Liver (tissue), 8 donors: ENCODE measurements at regions not wholly inside any gene's neighbourhood (a gene's known extent, or its start where the extent isn't known, plus 50 kb on each side); places are given as distances from the start of the nearest gene placed in this dataset.

Experiments used
- DNase-seq: peaks from one replicate; pipeline ENCODE4 v3.0.0-alpha.2; 2017; ENCODE audit warnings: low spot score
- H3K27ac ChIP-seq, 2 donors: one replicate each; pipeline ENCODE4 v1.7.0; 2013; ENCODE audit warnings: inconsistent platforms in 2 of 2, low read length in 2 of 2, control low read depth in 1 of 2, low read depth in 1 of 2, mild to moderate bottlenecking in 1 of 2
- H3K27me3 ChIP-seq, 4 donors: one replicate each; pipeline versions ENCODE4 v1.6.1 to v1.7.0; 2013; ENCODE audit warnings: low read length in 3 of 4, inconsistent platforms in 1 of 4, mild to moderate bottlenecking in 1 of 4, moderate library complexity in 1 of 4; ENCODE audit not compliant: control insufficient read depth in 4 of 4, insufficient read depth in 4 of 4
- H3K36me3 ChIP-seq, 4 donors: one replicate each; pipeline versions ENCODE4 v1.6.1 to v1.7.0; 2013; ENCODE audit warnings: low read length in 3 of 4, mild to moderate bottlenecking in 3 of 4, low read depth in 1 of 4, moderate library complexity in 1 of 4; ENCODE audit not compliant: control insufficient read depth in 4 of 4, insufficient read depth in 3 of 4
- H3K4me1 ChIP-seq, 4 donors: one replicate each; pipeline versions ENCODE4 v1.6.1 to v1.7.0; 2013; ENCODE audit warnings: low read length in 3 of 4, mild to moderate bottlenecking in 3 of 4, moderate library complexity in 1 of 4; ENCODE audit not compliant: control insufficient read depth in 4 of 4, insufficient read depth in 4 of 4
- H3K4me3 ChIP-seq, 3 donors: one replicate each; pipeline versions ENCODE4 v1.6.1 to v1.7.0; 2013; ENCODE audit warnings: low read length in 3 of 3, control low read depth in 1 of 3, low read depth in 1 of 3, mild to moderate bottlenecking in 1 of 3
- H3K9ac ChIP-seq, 2 donors: one replicate each; pipeline ENCODE4 v1.7.0; 2013; ENCODE audit warnings: low read length in 2 of 2, mild to moderate bottlenecking in 2 of 2, moderate library complexity in 2 of 2, control low read depth in 1 of 2, low read depth in 1 of 2
- H3K9me3 ChIP-seq, 4 donors: one replicate each; pipeline versions ENCODE4 v1.6.1 to v1.7.0; 2013; ENCODE audit warnings: low read length in 3 of 4; ENCODE audit not compliant: control insufficient read depth in 4 of 4
- CTCF ChIP-seq: fragments of 150-350 bp; IDR thresholded peaks from 2 replicates; pipeline ENCODE4 v1.5.1; 2017; ENCODE audit warnings: improper control_type of control experiment, low read depth, low read length; ENCODE audit not compliant: missing input control
- FOXA1 ChIP-seq: IDR thresholded peaks from 2 replicates; pipeline ENCODE4 v1.6.1; 2016; ENCODE audit warnings: antibody characterized with exemption
- FOXA2 ChIP-seq: IDR thresholded peaks from 2 replicates; pipeline ENCODE4 v1.6.1; 2016; ENCODE audit warnings: antibody characterized with exemption
- GABPA ChIP-seq, 2 donors: IDR thresholded peaks in 1 of 2; conservative IDR thresholded peaks in 1 of 2; 2 replicates each; pipeline ENCODE4 v1.6.1; 2016; ENCODE audit warnings: antibody characterized with exemption in 2 of 2, mild to moderate bottlenecking in 1 of 2, moderate library complexity in 1 of 2
- HNF4G ChIP-seq: IDR thresholded peaks from 2 replicates; pipeline ENCODE4 v1.6.1; 2016; ENCODE audit warnings: antibody characterized with exemption
- JUND ChIP-seq, 2 donors: IDR thresholded peaks; 2 replicates each; pipeline ENCODE4 v1.6.1; 2016; ENCODE audit warnings: antibody characterized with exemption in 2 of 2
- MAX ChIP-seq: IDR thresholded peaks from 2 replicates; pipeline ENCODE4 v1.6.1; 2016; ENCODE audit warnings: antibody characterized with exemption
- NR2F2 ChIP-seq: IDR thresholded peaks from 2 replicates; pipeline ENCODE4 v1.6.1; 2016; ENCODE audit warnings: antibody characterized with exemption
- RXRA ChIP-seq, 2 donors: IDR thresholded peaks; 2 replicates each; pipeline ENCODE4 v1.6.1; 2017 to 2018; ENCODE audit warnings: antibody characterized with exemption in 2 of 2, mild to moderate bottlenecking in 1 of 2
- SP1 ChIP-seq: IDR thresholded peaks from 2 replicates; pipeline ENCODE4 v1.6.1; 2018; ENCODE audit warnings: antibody characterized with exemption, mild to moderate bottlenecking
- YY1 ChIP-seq: IDR thresholded peaks from 2 replicates; pipeline ENCODE4 v1.6.1; 2016; ENCODE audit warnings: antibody characterized with exemption, mild to moderate bottlenecking
- WGBS: extraction: QIAGEN DNeasy Blood & Tissue Kit; methylation state at CpG from one replicate; pipeline ENCODE4 v1.1.7; 2013; 5-methylcytosine and 5-hydroxymethylcytosine counted together
- TF ChIP-seq, protein P1 (sequence below): IDR thresholded peaks from 2 replicates; pipeline ENCODE4 v1.6.1; 2016; ENCODE audit warnings: antibody characterized with exemption
- TF ChIP-seq, protein P2 (sequence below): IDR thresholded peaks from 2 replicates; pipeline ENCODE4 v1.6.1; 2016; ENCODE audit warnings: antibody characterized with exemption
- donor health status: healthy.
- donor health status: healthy.
- donor health status: healthy.
- donor health status: healthy.
- donor health status: healthy.

DNA sequence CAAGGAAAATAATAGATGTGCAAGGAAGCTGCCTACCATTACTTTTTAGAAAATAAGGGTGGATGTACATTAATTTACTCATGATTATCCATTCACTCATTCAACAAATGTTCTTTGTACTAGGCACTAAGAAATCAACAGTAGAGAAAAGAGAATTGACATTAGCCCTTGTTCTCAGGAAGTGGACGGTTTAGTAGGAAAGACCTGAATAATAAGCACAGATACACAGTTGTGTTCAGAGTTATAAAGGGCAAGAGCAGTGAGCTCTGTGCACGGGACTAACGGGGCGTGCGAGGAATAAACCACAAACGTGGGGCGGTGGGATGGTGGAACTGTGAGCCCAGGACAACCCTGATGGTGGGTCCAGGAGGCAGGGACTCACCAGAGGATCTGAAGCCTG is 94.4 kb upstream of the MBOAT2 start:
- no peak overlapping the region for H3K9ac ChIP-seq
- H3K27me3 ChIP-seq = no peaks in the 10 kb centered on the region
- no peak overlapping the region for H3K4me3 ChIP-seq
- no peaks in the 10 kb centered on the region for H3K36me3 ChIP-seq
- TF ChIP-seq NR2F2 = no peak
- TF ChIP-seq JUND (IDR thresholded peaks at IDR 0.05) = no peak
- H3K9me3 ChIP-seq = no peaks in the 10 kb centered on the region
- no peak for DNase-seq
- WGBS = 93% methylated on average over 7 of the region's 7 CpGs
- peaks cover 0 to 2% (median 0%) of the 10 kb centered on the region in 4 donors for H3K4me1 ChIP-seq
- no peak overlapping the region for H3K27ac ChIP-seq

GRCh38 chr2:9097239-9097638 is 93.8 kb upstream of the MBOAT2 start:
- Histone ChIP-seq H3K27me3 (no peaks in the 10 kb centered on the region), H3K27ac (no peak overlapping the region), H3K9ac (no peak overlapping the region), H3K36me3 (no peaks in the 10 kb centered on the region), H3K4me1 (peaks cover 0 to 2% (median 0%) of the 10 kb centered on the region in 4 donors), H3K9me3 (no peaks in the 10 kb centered on the region), H3K4me3 (no peak overlapping the region)
- TF ChIP-seq HNF4G = no peak
- peak in 1 of 2 donors; percentile 30 for TF ChIP-seq RXRA (IDR thresholded peaks at IDR 0.05)
- no peak for DNase-seq
- 88% methylated on average over 8 of the region's 8 CpGs for WGBS

- TF ChIP-seq, protein P1, sequence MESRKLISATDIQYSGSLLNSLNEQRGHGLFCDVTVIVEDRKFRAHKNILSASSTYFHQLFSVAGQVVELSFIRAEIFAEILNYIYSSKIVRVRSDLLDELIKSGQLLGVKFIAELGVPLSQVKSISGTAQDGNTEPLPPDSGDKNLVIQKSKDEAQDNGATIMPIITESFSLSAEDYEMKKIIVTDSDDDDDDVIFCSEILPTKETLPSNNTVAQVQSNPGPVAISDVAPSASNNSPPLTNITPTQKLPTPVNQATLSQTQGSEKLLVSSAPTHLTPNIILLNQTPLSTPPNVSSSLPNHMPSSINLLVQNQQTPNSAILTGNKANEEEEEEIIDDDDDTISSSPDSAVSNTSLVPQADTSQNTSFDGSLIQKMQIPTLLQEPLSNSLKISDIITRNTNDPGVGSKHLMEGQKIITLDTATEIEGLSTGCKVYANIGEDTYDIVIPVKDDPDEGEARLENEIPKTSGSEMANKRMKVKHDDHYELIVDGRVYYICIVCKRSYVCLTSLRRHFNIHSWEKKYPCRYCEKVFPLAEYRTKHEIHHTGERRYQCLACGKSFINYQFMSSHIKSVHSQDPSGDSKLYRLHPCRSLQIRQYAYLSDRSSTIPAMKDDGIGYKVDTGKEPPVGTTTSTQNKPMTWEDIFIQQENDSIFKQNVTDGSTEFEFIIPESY = no peak
- TF ChIP-seq CTCF = no peak
- TF ChIP-seq FOXA2 = no peak
- TF ChIP-seq HNF4G = no peak
- no peak for TF ChIP-seq YY1
- no peak for TF ChIP-seq NR2F2
- no peak for TF ChIP-seq GABPA (IDR thresholded peaks at IDR 0.05 in 1 of 2, conservative IDR thresholded peaks at IDR 0.05 in 1 of 2)
- no peak for TF ChIP-seq MAX
- TF ChIP-seq RXRA (IDR thresholded peaks at IDR 0.05) = no peak
- TF ChIP-seq, protein P2, sequence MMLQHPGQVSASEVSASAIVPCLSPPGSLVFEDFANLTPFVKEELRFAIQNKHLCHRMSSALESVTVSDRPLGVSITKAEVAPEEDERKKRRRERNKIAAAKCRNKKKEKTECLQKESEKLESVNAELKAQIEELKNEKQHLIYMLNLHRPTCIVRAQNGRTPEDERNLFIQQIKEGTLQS = no peak
- TF ChIP-seq SP1 = no peak
- TF ChIP-seq FOXA1 = no peak
- TF ChIP-seq JUND (IDR thresholded peaks at IDR 0.05) = no peak
- DNase-seq = no peak
- no peaks in the 10 kb centered on the region for H3K36me3 ChIP-seq
- H3K4me1 ChIP-seq = peaks cover 0 to 2% (median 0%) of the 10 kb centered on the region in 4 donors
- no peak overlapping the region for H3K27ac ChIP-seq
- no peak overlapping the region for H3K9ac ChIP-seq
- 96% methylated on average over 13 of the region's 13 CpGs for WGBS
- no peaks in the 10 kb centered on the region for H3K27me3 ChIP-seq
- H3K4me3 ChIP-seq = no peak overlapping the region
- H3K9me3 ChIP-seq = no peaks in the 10 kb centered on the region
Measured at GRCh38 chr2:9096761-9097160, 93.3 kb upstream of the MBOAT2 start.
